ENCODE measurements at regions not wholly inside any gene's neighbourhood (a gene's known extent, or its start where the extent isn't known, plus 50 kb on each side); places are given as distances from the start of the nearest gene placed in this dataset.

DNA sequence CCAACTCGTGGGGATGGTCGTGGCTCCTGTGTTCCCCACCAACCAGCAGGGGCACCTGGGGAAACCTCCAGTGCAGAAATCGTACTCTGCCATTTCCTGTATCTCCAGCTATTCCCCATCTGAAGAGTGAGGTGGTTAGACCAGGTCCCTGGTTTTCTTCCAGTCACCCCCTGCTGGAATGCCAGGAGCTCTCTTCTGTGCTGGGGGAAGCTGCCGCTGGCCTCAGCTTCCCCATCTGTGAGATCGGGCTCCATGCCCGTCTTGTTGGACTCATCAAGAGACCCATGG lies 119.7 kb downstream of the INHBB start:
- Mint-ChIP-seq H3K4me1 (no peaks in the 10 kb centered on the region), H3K27ac (no peak overlapping the region), H3K9me3 (ENCODE audit: insufficient read depth) (no peaks in the 10 kb centered on the region), H3K4me3 (no peak overlapping the region), H3K27me3 (peaks cover 5% of the 10 kb centered on the region)
- H4K20me1 ChIP-seq (ENCODE audit: control insufficient read depth, insufficient read depth, low read length, poor library complexity, severe bottlenecking) = no peaks in the 10 kb centered on the region
- no peaks in the 10 kb centered on the region for H3K79me2 ChIP-seq (ENCODE audit: control insufficient read depth, insufficient read depth, low read length)
- H3K4me3 ChIP-seq (ENCODE audit: control extremely low read depth in 1 of 5, extremely low read depth in 1 of 5, insufficient read depth in 1 of 5, low read depth in 2 of 5, low read length in 4 of 5) = no peak overlapping the region
- H2AFZ ChIP-seq (ENCODE audit: insufficient read depth, low read depth, low read length, poor library complexity, severe bottlenecking) = no peak overlapping the region
- H3K9me3 ChIP-seq (ENCODE audit: control extremely low read depth in 1 of 3, control insufficient read depth in 2 of 3, insufficient read depth in 1 of 3, low read length in 2 of 3) = peaks cover 0 to 5% (median 0%) of the 10 kb centered on the region in 3 donors
- peaks cover 0 to 8% (median 0%) of the 10 kb centered on the region in 4 experiments for H3K27me3 ChIP-seq (replicated peaks in 1 of 4; ENCODE audit: control extremely low read depth in 1 of 4, control insufficient read depth in 3 of 4, insufficient read depth in 4 of 4, low read length in 3 of 4)
- H3K36me3 ChIP-seq (replicated peaks in 1 of 2; ENCODE audit: control extremely low read depth in 1 of 2, control insufficient read depth in 1 of 2, extremely low read depth in 1 of 2, insufficient read depth in 2 of 2, low read length in 1 of 2) = no peaks in the 10 kb centered on the region
- H3K27ac ChIP-seq (ENCODE audit: low read length in 2 of 2) = no peak overlapping the region
- ChIA-PET CTCF (no interaction called here), POLR2A (no interaction called here)
- H3K9ac ChIP-seq (ENCODE audit: low read length) = no peak overlapping the region
- H3K4me2 ChIP-seq (replicated peaks; ENCODE audit: low read depth, low read length, poor library complexity, severe bottlenecking) = no peak overlapping the region
- TF ChIP-seq, protein P1, sequence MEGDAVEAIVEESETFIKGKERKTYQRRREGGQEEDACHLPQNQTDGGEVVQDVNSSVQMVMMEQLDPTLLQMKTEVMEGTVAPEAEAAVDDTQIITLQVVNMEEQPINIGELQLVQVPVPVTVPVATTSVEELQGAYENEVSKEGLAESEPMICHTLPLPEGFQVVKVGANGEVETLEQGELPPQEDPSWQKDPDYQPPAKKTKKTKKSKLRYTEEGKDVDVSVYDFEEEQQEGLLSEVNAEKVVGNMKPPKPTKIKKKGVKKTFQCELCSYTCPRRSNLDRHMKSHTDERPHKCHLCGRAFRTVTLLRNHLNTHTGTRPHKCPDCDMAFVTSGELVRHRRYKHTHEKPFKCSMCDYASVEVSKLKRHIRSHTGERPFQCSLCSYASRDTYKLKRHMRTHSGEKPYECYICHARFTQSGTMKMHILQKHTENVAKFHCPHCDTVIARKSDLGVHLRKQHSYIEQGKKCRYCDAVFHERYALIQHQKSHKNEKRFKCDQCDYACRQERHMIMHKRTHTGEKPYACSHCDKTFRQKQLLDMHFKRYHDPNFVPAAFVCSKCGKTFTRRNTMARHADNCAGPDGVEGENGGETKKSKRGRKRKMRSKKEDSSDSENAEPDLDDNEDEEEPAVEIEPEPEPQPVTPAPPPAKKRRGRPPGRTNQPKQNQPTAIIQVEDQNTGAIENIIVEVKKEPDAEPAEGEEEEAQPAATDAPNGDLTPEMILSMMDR (IDR thresholded peaks at IDR 0.05) = no peak
- TF ChIP-seq EZH2 (IDR thresholded peaks at IDR 0.05; ENCODE audit: borderline replicate concordance, insufficient read depth, low read depth, low read length, poor library complexity, severe bottlenecking) = no peak
- DNase-seq (no peak), ATAC-seq (ENCODE audit: low read depth) (no peak)
- intact Hi-C loops (cut with micrococcal nuclease) = no loop called here
- 70% methylated on average over 5 of the region's 6 CpGs for WGBS (ENCODE audit: insufficient coverage)
- no peaks in the 10 kb centered on the region for H3K4me1 ChIP-seq (ENCODE audit: control insufficient read depth in 2 of 2, insufficient read depth in 2 of 2, low read length in 2 of 2)

DNA sequence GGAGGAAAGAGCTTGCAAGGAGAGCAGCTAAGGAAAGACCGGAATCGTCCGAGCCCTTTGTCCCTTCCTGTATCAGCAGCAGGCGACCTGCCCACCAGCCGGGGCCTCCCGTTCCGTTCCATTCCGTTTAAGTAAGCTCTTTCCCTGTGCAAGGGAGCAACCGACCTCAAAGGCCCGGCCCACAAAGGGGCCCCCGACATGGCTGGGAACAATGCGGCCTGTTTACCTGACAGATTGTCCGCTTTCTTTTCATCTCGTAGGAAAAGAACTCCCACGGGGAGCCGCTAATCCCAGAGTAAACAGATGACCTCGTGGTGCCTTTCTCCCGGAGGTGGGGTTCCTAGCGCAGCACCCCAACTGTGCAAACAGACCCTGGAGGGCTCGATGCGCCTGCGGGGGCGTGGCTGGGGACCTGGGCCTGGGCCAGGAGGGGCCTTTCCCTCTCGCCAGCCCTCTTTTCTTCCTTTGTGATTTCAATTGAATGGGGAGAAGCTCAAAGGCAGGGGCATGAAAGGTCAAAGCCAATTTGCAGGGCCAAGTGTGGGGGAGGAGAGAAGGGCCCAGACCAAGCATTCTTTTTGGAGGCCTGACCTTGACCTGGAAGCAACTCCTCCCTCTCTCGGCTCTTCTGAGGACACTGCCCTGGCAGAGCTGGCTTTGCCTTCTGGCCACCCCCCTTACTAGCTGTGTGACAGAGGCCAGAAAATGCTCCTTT lies 120.2 kb downstream of the INHBB start:
- CTCF ChIA-PET = no interaction called here
- no peak overlapping the region for H3K4me3 ChIP-seq (ENCODE audit: control extremely low read depth in 1 of 5, extremely low read depth in 1 of 5, insufficient read depth in 1 of 5, low read depth in 2 of 5, low read length in 4 of 5)

More for the DNA sequence above, 120.2 kb downstream of the INHBB start:
- H3K27me3 Mint-ChIP-seq = peaks cover 5% of the 10 kb centered on the region
- Histone ChIP-seq H2AFZ (ENCODE audit: insufficient read depth, low read depth, low read length, poor library complexity, severe bottlenecking) (no peak overlapping the region), H3K9me3 (ENCODE audit: control extremely low read depth in 1 of 3, control insufficient read depth in 2 of 3, insufficient read depth in 1 of 3, low read length in 2 of 3) (peaks cover 0 to 3% (median 0%) of the 10 kb centered on the region in 3 donors), H3K36me3 (replicated peaks in 1 of 2; ENCODE audit: control extremely low read depth in 1 of 2, control insufficient read depth in 1 of 2, extremely low read depth in 1 of 2, insufficient read depth in 2 of 2, low read length in 1 of 2) (no peaks in the 10 kb centered on the region), H4K20me1 (ENCODE audit: control insufficient read depth, insufficient read depth, low read length, poor library complexity, severe bottlenecking) (no peaks in the 10 kb centered on the region), H3K9ac (ENCODE audit: low read length) (no peak overlapping the region), H3K79me2 (ENCODE audit: control insufficient read depth, insufficient read depth, low read length) (no peaks in the 10 kb centered on the region), H3K27ac (ENCODE audit: low read length in 2 of 2) (no peak overlapping the region), H3K27me3 (replicated peaks in 1 of 4; ENCODE audit: control extremely low read depth in 1 of 4, control insufficient read depth in 3 of 4, insufficient read depth in 4 of 4, low read length in 3 of 4) (peaks cover 0 to 8% (median 0%) of the 10 kb centered on the region in 4 experiments), H3K4me2 (replicated peaks; ENCODE audit: low read depth, low read length, poor library complexity, severe bottlenecking) (no peak overlapping the region), H3K4me1 (ENCODE audit: control insufficient read depth in 2 of 2, insufficient read depth in 2 of 2, low read length in 2 of 2) (no peaks in the 10 kb centered on the region)
- no peaks in the 10 kb centered on the region for H3K4me1 Mint-ChIP-seq
- TF ChIP-seq, protein P1 (IDR thresholded peaks at IDR 0.05) = no peak
- TF ChIP-seq EZH2 (IDR thresholded peaks at IDR 0.05; ENCODE audit: borderline replicate concordance, insufficient read depth, low read depth, low read length, poor library complexity, severe bottlenecking) = no peak
- DNase-seq (no peak), ATAC-seq (ENCODE audit: low read depth) (no peak)
- POLR2A ChIA-PET = no interaction called here
- 79% methylated on average over 25 of the region's 25 CpGs for WGBS (ENCODE audit: insufficient coverage)
- H3K9me3 Mint-ChIP-seq (ENCODE audit: insufficient read depth) = no peaks in the 10 kb centered on the region
- intact Hi-C loops (cut with micrococcal nuclease) = no loop called here
- H3K27ac Mint-ChIP-seq = no peak overlapping the region
- no peak overlapping the region for H3K4me3 Mint-ChIP-seq

All from B cell (primary cell).